Common myeloid progenitor, CD34-positive (primary cell): ENCODE measurements at regions not wholly inside any gene's neighbourhood (a gene's known extent, or its start where the extent isn't known, plus 50 kb on each side); places are given as distances from the start of the nearest gene placed in this dataset.

ENCODE experiments used
- CTCF ChIA-PET: fragments of 350-600 bp; sonication (Branson Sonifier 250); formaldehyde crosslinking; loops from one replicate; lab custom pipeline; 2021; ENCODE audit warnings: antibody characterized with exemption; lab: Charles Lee
- POLR2A ChIA-PET: fragments of 350-600 bp; sonication (Branson Sonifier 250); formaldehyde crosslinking; loops from one replicate; lab custom pipeline; 2021; ENCODE audit warnings: antibody characterized with exemption; lab: Charles Lee
- DNase-seq, 3 donors: peaks; one replicate each; pipeline versions ENCODE4 v3.0.0 to v3.0.0-alpha.2; 2013
- H3K27ac ChIP-seq, 2 experiments: 1 replicate in 1 of 2; 2 replicates in 1 of 2; pipeline ENCODE4 v1.7.0; 2013; ENCODE audit warnings: inconsistent platforms in 2 of 2, low read length in 2 of 2, mild to moderate bottlenecking in 2 of 2, low read depth in 1 of 2, moderate library complexity in 1 of 2; ENCODE audit not compliant: severe bottlenecking in 2 of 2, insufficient read depth in 1 of 2, poor library complexity in 1 of 2
- H3K27me3 ChIP-seq, 5 experiments: replicated peaks in 2 of 5; 1 replicate in 3 of 5; 2 replicates in 2 of 5; pipeline versions ENCODE4 v1.6.1 to v1.7.0; 2013; ENCODE audit warnings: low read length in 4 of 5, mild to moderate bottlenecking in 2 of 5, moderate library complexity in 2 of 5, inconsistent platforms in 1 of 5; ENCODE audit not compliant: insufficient read depth in 5 of 5, control insufficient read depth in 4 of 5
- H3K36me3 ChIP-seq, 4 experiments: 1 replicate in 2 of 4; 2 replicates in 2 of 4; pipeline versions ENCODE4 v1.6.1 to v1.7.0; 2013; ENCODE audit warnings: low read length in 3 of 4, control low read depth in 1 of 4, mild to moderate bottlenecking in 1 of 4; ENCODE audit not compliant: control insufficient read depth in 4 of 4, insufficient read depth in 4 of 4
- H3K4me1 ChIP-seq, 4 experiments: 1 replicate in 3 of 4; 2 replicates in 1 of 4; pipeline versions ENCODE4 v1.6.1 to v1.7.1; 2013; ENCODE audit warnings: low read length in 3 of 4, mild to moderate bottlenecking in 3 of 4, control low read depth in 1 of 4, inconsistent platforms in 1 of 4, moderate library complexity in 1 of 4; ENCODE audit not compliant: control insufficient read depth in 4 of 4, insufficient read depth in 4 of 4; ENCODE audit errors: control extremely low read depth in 1 of 4
- H3K4me3 ChIP-seq, 7 experiments: 1 replicate in 4 of 7; 2 replicates in 3 of 7; pipeline versions ENCODE4 v1.5.1 to v1.7.0; 2013; ENCODE audit warnings: mild to moderate bottlenecking in 7 of 7, low read length in 6 of 7, moderate library complexity in 6 of 7, inconsistent platforms in 2 of 7, low read depth in 2 of 7, control low read depth in 1 of 7; ENCODE audit not compliant: insufficient read depth in 4 of 7, control insufficient read depth in 1 of 7; ENCODE audit errors: extremely low read depth in 1 of 7
- H3K9me3 ChIP-seq, 5 experiments: 1 replicate in 4 of 5; 2 replicates in 1 of 5; pipeline versions ENCODE4 v1.6.1 to v1.7.1; 2013; ENCODE audit warnings: low read length in 4 of 5, mild to moderate bottlenecking in 2 of 5, inconsistent platforms in 1 of 5, low read depth in 1 of 5, moderate library complexity in 1 of 5; ENCODE audit not compliant: control insufficient read depth in 4 of 5, insufficient read depth in 2 of 5; ENCODE audit errors: control extremely low read depth in 1 of 5
- WGBS: methylation state at CpG from one replicate; pipeline ENCODE4 v1.1.5; 2013; ENCODE audit not compliant: insufficient coverage; 5-methylcytosine and 5-hydroxymethylcytosine counted together

DNA sequence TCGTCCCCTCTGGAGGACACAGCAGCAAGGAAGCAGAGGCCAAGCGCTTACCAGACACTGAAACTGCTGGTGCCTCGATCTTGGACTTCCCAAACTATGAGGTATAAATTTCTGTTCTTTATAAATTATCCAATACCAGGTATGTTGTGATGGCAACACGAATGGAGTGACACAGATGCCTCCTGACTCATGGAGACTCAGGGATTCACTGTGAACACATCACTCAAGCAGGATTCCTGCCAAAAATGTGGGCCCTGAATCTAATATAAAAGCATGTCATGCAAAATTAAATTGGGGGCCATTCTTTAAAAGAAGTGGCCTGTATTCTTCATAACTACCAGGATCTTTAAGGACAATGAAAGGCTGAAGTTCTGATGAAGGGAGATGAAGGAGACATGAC is 52.5 kb upstream of the SLC22A23 start:
- no peak overlapping the region for H3K27ac ChIP-seq
- no peak for DNase-seq
- 100% methylated on average over 1 of the region's 4 CpGs for WGBS
- ChIA-PET CTCF (interaction anchor here (0.8 kb wide), 1 partner anchor 11 kb away, joined by 3 read pairs; no protein-coding TSS in a partner anchor), POLR2A (no interaction called here)
- H3K9me3 ChIP-seq: no peaks in the 10 kb centered on the region
- no peaks in the 10 kb centered on the region for H3K36me3 ChIP-seq
- peaks cover 0 to 7% (median 0%) of the 10 kb centered on the region in 5 experiments for H3K27me3 ChIP-seq
- H3K4me1 ChIP-seq: no peaks in the 10 kb centered on the region
- H3K4me3 ChIP-seq: no peak overlapping the region

DNA sequence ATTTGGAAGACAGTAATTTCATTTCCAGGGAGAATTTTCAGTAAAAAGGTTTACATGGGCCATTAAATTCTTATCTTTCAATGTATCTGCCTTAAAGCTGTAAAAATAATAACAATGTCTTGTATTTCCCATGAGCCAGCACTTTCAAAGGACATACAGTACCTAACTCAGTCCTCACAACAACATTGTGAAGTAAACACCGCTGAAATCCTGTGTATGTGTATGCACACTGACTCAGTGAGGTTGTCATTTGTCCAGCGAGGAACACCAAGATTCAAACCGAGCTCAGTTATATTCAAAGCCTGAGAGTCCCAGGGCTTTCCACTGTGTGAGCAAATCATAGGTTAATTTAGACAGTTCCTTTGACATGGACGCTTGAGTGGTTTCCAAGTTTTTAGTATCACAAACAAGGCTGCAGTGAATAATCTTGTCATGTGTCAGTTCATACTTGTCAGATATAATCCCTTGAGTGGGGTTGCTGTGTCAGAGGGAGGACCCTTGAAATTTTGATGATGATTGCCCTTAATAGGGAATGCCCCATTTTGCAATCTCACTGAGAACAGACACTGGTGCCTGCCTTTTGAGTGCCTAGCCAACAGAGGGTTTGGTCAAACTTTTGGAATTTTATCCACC is 50.0 kb upstream of the SLC22A23 start:
- no peak overlapping the region for H3K27ac ChIP-seq
- H3K9me3 ChIP-seq: no peaks in the 10 kb centered on the region
- CTCF ChIA-PET: no interaction called here
- POLR2A ChIA-PET: no interaction called here
- no peaks in the 10 kb centered on the region for H3K36me3 ChIP-seq
- DNase-seq: no peak
- 100% methylated on average over 4 of the region's 4 CpGs for WGBS
- no peak overlapping the region for H3K4me3 ChIP-seq
- H3K27me3 ChIP-seq: no peaks in the 10 kb centered on the region
- no peaks in the 10 kb centered on the region for H3K4me1 ChIP-seq
